Osteocyte (in vitro differentiated cells): ENCODE measurements at regions not wholly inside any gene's neighbourhood (a gene's known extent, or its start where the extent isn't known, plus 50 kb on each side); places are given as distances from the start of the nearest gene placed in this dataset.

ENCODE experiments used
- DNase-seq: peaks from one replicate; pipeline ENCODE4 v3.0.0; 2021; ENCODE audit warnings: mixed read lengths; ENCODE audit not compliant: unreplicated experiment; ENCODE audit errors: extremely low spot score
- H3K27ac Mint-ChIP-seq: one replicate; pipeline ENCODE4 v1.8.0; 2021; ENCODE audit warnings: mild to moderate bottlenecking, mixed read lengths; ENCODE audit not compliant: unreplicated experiment
- H3K27me3 Mint-ChIP-seq: one replicate; pipeline ENCODE4 v1.8.0; 2021; ENCODE audit warnings: mixed read lengths; ENCODE audit not compliant: unreplicated experiment
- H3K36me3 Mint-ChIP-seq: one replicate; pipeline ENCODE4 v1.8.0; 2021; ENCODE audit warnings: mixed read lengths; ENCODE audit not compliant: unreplicated experiment
- H3K4me1 Mint-ChIP-seq: one replicate; pipeline ENCODE4 v1.8.0; 2021; ENCODE audit warnings: mixed read lengths; ENCODE audit not compliant: unreplicated experiment
- H3K4me3 Mint-ChIP-seq: one replicate; pipeline ENCODE4 v1.8.0; 2021; ENCODE audit warnings: mild to moderate bottlenecking, moderate library complexity, mixed read lengths; ENCODE audit not compliant: unreplicated experiment
- H3K9me3 Mint-ChIP-seq: one replicate; pipeline ENCODE4 v1.8.0; 2021; ENCODE audit warnings: mixed read lengths; ENCODE audit not compliant: unreplicated experiment
- TF ChIP-seq, protein P1 (sequence below): fragments of 200-600 bp; sonication (generic); IDR thresholded peaks from 2 replicates; pipeline ENCODE4 v1.5.0; 2021; ENCODE audit warnings: antibody characterized with exemption, mild to moderate bottlenecking, moderate library complexity

DNA sequence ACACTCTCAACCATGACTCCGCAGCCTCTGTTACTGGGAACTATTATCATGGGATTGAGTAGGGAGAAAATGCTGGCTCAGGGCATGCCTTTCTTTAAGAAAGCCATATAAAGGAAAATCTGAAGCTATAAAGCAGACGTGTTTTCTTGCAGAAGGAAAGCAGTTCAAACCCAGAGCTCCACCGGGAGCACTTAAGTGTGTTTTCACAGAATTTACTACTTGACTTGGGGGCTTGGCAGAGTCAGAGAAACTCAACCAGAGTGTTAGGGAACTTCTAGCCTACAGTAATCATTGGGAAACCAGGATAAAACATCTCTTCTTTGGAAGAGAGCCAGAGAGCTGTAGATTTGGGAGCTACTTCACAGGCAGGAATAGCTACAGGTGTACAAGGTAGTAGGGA lies 283.4 kb upstream of the ADRA1B start:
- Mint-ChIP-seq H3K4me3 (no peak overlapping the region), H3K4me1 (no peaks in the 10 kb centered on the region), H3K27ac (no peak overlapping the region), H3K36me3 (no peaks in the 10 kb centered on the region), H3K9me3 (peaks cover 13% of the 10 kb centered on the region), H3K27me3 (peaks cover 49% of the 10 kb centered on the region)
- TF ChIP-seq, protein P1, sequence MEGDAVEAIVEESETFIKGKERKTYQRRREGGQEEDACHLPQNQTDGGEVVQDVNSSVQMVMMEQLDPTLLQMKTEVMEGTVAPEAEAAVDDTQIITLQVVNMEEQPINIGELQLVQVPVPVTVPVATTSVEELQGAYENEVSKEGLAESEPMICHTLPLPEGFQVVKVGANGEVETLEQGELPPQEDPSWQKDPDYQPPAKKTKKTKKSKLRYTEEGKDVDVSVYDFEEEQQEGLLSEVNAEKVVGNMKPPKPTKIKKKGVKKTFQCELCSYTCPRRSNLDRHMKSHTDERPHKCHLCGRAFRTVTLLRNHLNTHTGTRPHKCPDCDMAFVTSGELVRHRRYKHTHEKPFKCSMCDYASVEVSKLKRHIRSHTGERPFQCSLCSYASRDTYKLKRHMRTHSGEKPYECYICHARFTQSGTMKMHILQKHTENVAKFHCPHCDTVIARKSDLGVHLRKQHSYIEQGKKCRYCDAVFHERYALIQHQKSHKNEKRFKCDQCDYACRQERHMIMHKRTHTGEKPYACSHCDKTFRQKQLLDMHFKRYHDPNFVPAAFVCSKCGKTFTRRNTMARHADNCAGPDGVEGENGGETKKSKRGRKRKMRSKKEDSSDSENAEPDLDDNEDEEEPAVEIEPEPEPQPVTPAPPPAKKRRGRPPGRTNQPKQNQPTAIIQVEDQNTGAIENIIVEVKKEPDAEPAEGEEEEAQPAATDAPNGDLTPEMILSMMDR: no peak
- no peak for DNase-seq

DNA sequence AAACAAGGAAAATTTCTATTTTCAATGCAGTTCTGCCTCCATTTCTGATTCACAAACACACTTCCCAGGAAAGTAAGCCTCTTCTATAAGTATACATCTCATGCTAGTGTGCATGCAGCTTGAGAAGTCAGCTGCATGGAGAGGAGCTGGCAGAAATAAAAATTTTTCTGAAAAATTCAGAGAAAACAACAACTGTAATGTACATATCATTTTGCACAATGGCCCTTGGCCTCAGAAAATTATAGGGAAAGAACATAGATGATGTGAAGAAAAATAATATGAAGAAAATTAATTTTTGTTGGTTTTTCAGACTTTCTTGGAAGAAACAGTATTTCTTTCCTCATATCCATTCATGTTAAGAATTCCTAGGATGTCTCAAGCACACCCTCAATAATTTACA lies 277.8 kb upstream of the ADRA1B start:
- no peak for DNase-seq

DNA sequence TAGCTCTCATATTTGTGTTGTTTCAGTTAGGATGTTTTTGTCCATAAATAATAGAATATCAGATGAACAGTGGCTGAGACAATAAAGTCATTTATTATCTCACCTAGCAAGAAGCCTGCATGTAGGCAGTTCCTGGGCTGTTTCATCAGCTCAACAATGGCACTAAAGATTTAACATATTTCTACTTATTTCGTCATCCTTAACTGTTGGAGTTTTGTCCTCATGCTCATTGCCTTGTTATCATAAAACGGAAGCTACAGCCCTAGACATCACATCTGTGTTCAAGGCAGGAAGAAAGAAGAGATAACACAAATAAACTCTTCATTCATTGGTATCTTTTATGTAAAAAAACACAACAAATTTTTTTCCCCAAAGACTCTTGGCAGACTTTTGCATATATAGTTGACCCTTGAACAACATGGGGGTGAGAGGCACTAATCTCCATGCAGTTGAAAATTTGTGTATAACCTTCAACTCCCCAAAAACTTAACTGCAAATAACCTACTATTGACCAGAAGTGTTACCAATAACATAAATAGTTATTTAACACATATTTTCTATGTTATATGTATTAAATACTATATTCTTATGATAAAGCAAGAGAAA lies 277.2 kb upstream of the ADRA1B start:
- no peak for DNase-seq
- H3K9me3 Mint-ChIP-seq: peaks cover 13% of the 10 kb centered on the region
- H3K4me3 Mint-ChIP-seq: no peak overlapping the region
- peaks cover 45% of the 10 kb centered on the region for H3K27me3 Mint-ChIP-seq
- no peak overlapping the region for H3K27ac Mint-ChIP-seq
- no peaks in the 10 kb centered on the region for H3K36me3 Mint-ChIP-seq
- TF ChIP-seq, protein P1: no peak
- H3K4me1 Mint-ChIP-seq: no peaks in the 10 kb centered on the region

More for the DNA sequence above, 277.8 kb upstream of the ADRA1B start:
- TF ChIP-seq, protein P1: no peak
- Mint-ChIP-seq H3K27me3 (peaks cover 43% of the 10 kb centered on the region), H3K27ac (no peak overlapping the region), H3K36me3 (no peaks in the 10 kb centered on the region), H3K9me3 (peaks cover 13% of the 10 kb centered on the region), H3K4me1 (no peaks in the 10 kb centered on the region), H3K4me3 (no peak overlapping the region)

DNA sequence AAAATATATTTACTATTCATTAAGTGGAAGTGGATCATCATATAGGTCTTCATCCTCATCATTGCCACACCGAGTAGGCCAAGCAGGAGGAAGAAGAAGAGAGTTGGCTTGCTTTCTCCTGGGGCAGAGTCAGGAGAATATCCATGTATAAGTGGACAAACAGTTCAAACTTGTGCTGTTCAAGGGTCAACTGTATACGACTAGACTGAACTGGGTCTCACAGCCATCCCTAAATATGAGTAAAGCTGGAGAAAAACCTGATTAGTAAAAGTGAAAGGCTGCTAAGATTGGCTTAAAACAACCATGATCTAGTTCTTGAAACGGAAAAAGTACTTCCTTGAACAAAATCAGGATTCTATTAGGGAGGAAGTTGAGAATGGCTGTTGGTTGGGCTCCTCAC lies 276.7 kb upstream of the ADRA1B start:
- Mint-ChIP-seq H3K27ac (no peak overlapping the region), H3K9me3 (peaks cover 13% of the 10 kb centered on the region), H3K4me1 (no peaks in the 10 kb centered on the region), H3K27me3 (peaks cover 50% of the 10 kb centered on the region), H3K36me3 (no peaks in the 10 kb centered on the region), H3K4me3 (no peak overlapping the region)
- TF ChIP-seq, protein P1: no peak
- no peak for DNase-seq

DNA sequence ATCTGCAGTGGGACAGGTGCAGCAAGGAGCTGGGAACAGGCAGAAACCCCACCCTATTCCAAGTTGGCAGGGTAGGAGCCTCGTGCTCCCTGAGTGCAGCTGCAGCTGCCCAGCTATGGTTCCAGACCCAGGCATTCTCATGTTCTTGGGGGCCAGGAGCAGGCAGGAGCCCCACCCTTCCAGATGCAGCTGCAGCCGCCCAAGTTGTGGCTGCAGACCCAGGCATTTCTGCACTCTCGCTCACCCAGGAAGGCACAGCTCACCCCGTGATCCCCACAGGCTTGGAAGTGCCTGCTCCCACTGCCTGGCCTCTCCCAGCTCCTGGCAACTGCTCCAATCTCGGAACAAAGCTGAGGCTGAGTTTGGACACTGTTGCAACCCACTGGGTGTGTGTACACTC lies 275.8 kb upstream of the ADRA1B start:
- Mint-ChIP-seq H3K27ac (no peak overlapping the region), H3K36me3 (no peaks in the 10 kb centered on the region), H3K27me3 (peaks cover 49% of the 10 kb centered on the region), H3K4me1 (no peaks in the 10 kb centered on the region), H3K9me3 (peaks cover 13% of the 10 kb centered on the region), H3K4me3 (no peak overlapping the region)
- TF ChIP-seq, protein P1: no peak
- DNase-seq: no peak
